ENCODE measurements at regions not wholly inside any gene's neighbourhood (a gene's known extent, or its start where the extent isn't known, plus 50 kb on each side); places are given as distances from the start of the nearest gene placed in this dataset.
"Not testable (repeated sequence)": the region's sequence is repeated elsewhere in the genome, so short reads cannot be mapped to it uniquely, and the experiment has no call there.

DNA sequence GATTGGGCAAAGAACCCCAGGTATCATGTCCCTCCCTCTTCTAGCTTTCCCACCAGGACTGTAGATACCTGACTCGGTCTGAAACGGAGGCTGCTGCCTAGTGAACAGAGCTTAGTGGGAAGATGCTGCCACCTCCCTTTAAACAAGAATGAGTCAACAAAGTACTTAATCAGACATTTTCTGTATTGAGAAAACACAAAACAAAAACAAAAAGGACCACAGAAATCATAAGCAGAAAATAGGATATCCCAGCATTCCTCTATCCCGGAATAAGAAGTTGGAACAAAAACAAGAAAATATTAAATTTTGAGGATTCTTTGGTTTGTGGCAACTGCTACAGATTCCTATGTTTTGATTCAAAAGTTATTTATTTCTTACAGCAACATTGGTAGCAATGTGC, 51.7 kb upstream of the COL8A1 start:
- DNase-seq (ENCODE audit: low read depth in 2 of 2) = no peak

DNA sequence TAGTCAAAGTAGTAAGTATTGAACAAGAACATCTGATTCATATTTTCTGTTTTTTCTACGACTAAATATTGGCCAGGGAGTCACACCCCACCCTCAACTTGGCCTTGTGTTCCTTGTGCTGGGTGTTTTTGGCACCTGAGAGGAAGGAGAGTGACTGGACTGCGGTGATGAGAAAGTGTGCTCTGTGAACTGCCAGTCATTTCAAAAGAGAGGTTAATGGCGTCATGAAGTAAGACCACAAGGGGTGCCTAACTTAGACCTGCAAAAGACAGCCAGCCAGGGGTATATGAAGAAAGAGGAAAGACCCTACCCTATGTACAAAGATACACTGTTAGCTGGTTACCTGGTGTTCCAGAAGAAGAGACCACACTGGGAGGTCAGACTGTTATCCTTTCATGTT, 58.4 kb upstream of the COL8A1 start:
- no peak for DNase-seq (ENCODE audit: low read depth in 2 of 2)

DNA sequence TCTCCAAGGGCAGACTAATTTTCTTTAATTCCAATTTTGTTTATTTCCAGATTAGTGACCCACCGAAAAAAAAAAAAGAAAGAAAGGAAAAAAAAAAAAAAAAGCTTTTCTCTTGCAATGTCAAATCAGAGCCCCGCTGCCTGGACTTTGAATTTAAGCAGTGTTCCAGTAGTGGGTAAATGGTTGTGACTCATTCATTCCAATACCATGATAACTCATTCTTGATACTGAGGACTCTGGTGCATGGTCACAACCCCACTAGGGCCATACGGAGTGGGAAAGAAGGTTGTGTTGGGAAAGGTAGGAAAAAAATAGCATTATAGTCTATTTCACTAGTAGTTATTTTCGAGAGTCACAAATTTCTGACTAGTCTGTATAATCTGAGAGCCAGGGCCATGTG, 59.1 kb upstream of the COL8A1 start:
- peak; percentile 48 to 52 for DNase-seq (ENCODE audit: low read depth in 2 of 2)

DNA sequence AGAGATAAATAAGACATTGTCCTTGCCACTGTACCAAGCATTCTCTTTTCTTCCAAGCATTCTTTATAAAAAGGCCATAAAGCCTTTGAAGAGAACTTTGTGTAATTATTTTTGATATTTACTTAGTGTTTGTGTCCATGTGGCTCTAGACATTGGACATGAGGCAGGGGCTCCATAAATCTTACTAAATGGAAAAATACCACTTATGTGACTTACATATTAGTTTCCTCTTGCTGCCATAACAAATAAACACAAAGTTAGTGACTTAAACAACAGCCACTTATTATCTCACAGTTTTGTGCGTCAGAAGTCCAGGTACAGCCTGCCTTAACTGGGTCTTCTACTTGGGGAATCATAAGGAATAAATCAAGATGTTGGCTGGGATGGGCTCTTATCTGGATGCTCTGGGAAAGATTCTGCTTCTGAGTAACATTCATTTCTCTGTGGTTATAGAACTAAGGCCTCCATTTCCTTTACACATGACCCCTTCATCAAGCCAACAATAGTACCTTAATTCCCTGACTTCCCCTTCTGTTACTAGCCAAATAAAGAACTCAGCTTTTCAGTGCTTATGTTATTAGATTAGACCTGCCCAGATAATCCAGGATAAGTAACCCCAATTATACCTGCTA, 59.9 kb upstream of the COL8A1 start:
- no peak for DNase-seq (ENCODE audit: low read depth in 2 of 2)

DNA sequence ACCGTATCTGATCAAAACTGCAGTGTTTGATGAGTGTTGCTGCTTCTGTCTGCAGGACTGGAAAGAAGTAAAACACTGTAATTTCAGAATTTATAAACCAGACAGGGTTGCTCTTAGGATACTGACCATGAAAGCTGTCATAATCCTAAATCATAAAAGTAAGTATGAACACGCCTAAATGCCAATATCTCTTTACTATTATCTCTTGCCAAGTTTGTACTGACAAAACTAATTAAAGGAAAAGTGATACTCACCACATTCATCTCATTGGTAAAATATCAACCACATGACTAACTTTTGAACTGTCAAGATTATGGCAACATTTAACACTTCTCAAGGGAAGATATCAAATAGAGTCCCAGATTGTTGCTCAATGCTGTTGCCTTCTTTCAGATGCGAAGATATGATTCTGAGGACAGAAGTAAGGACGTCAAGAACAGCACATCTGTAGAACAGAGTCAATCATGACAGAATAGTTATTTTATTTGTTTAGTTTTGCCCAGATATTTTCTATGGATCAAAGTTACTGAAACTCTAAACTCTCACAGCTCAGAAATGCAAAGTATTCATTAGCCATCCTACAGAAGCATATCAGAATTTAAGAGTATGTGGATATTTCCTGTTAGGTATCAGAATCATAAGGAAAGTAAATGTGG, 61.4 kb upstream of the COL8A1 start:
- peak in 1 of 2 experiments; percentile 34 for DNase-seq (ENCODE audit: low read depth in 2 of 2)

DNA sequence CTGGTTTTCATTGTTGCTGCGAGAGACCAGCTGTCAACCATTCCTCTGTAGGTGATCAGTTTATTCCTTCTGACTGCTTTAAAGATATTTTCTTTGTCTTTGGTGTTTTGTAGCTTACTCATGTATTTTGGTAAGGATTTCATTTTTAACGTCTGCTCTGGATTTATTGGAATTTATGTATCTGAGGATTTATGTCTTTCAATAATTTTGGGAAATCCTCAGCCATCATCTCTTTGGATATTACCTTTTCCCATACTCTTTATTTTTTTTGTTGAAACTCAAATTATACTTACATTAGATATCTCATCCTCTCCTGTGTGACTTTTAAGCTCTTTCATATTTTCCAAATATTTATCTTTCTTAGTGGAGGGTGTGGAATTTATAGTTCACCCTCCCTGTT, 62.7 kb upstream of the COL8A1 start:
- DNase-seq (ENCODE audit: low read depth in 2 of 2) = no peak

DNA sequence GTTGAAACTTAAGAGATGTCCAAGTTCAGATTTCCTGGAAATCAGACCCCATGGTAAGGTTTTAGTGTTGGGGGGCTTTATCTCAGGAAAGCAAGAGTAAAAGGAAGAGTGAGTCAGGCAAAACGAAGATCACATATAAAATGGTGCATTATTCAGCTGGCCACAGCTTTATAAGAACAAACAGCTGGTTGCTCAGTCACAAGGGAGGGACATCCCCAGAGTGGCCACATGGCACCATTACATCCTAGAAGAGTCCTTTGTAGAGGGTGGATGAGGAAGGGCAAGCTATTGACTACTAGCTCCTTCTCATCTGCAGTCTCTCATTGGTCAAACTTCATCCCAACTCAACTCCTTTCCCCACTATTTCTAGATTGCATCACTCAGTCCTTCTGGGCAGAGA, 68.3 kb upstream of the COL8A1 start:
- no peak for DNase-seq (ENCODE audit: low read depth in 2 of 2)

DNA sequence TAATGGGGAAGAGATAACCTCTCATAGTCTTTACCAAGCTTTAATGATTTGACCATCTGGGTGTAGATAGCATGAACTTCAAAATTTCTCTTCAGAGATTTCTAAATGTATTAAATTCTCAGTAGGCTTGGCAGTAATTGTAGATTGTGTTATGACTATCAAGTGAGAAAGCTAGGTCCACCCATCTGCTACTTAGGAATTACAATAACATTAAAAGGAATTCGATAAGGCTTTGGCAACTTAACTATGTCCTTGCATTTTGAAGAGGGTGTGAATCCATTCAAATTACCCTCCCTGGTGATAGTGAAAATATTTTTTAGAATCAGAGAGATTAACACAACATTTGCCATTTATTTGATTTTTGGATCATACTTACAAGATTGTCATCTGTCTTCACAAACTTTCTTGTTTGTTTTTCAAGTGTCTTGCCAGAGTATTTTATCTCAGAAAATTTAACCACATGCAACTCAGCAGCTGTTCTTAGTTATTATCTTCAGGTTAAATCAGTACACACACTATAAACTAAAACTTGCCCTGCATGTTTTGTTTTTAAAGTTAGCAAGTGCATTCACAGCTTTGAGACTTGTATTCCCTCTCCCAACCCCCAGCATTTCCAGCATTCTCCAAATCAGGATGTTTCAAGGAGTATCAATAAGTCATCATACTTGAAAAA, 69.6 kb upstream of the COL8A1 start:
- DNase-seq (ENCODE audit: low read depth in 2 of 2) = no peak

DNA sequence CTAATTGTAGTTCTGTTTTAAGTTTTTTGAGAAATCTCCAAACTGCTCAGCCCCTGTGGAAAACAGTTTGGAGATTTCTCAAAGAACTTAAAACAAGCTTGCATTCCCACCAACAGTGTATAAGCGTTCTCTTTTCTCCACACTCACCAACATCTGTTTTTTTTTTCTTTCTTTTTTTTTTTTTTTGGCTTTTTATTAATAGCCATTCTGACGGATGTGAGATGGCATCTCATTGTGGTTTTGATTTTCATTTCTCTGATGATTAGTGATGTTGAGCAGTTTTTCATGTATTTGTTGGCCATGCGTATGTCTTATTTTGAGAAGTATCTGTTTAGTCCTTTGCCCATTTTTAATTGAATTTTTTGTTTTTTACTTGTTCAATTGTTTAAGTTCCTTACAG, 73.1 kb upstream of the COL8A1 start:
- no peak for DNase-seq (ENCODE audit: low read depth in 2 of 2)

DNA sequence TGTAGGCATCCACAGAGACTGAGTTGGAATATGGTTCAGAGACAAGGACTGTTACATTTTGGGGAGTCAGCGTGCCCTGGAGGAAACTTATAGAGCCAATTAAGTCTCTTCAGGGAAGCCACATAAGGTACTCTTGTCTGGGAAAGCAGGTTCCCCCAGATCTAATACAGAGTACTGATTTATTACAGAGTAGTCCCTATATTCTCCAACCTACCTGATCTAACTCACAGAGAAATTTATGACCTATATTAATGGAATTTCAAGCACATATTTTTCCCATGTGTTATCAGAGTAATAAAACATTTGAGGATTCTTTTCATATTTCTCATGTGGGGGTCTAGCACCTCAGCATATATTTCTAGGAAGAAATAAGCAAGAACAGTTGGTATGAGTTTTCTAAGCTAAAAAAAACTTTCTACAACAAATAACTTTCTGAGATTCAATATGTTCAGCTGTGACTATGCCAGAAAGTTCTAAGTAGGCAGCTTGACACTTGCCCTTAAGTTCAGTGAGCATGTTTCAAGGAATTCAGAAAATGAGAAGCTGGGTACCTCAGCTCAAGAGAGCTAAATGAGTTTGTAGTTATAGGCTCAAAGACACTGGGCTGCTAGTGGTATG, 75.3 kb upstream of the COL8A1 start:
- peak; percentile 69 to 77 for DNase-seq (ENCODE audit: low read depth in 2 of 2)

DNA sequence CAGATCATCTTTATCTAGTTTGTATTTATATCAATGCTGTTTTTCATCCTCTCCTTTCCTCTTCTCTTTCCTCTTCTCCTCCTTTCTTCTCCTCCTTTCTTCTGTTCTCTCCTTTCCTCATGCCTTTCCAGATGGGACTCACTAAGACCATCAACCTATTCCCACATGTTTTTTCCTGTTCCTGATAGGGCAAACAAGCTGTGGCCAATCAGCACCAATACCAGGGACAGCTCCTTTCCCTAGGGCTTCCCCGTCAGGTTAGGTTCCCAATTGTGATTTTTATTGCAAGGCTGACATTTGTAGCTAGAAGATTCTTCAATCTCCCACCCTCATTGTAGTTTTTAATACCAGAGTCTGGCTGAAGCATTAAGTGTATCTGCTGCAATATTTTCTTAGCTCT, 76.3 kb upstream of the COL8A1 start:
- no peak for DNase-seq (ENCODE audit: low read depth in 2 of 2)

DNA sequence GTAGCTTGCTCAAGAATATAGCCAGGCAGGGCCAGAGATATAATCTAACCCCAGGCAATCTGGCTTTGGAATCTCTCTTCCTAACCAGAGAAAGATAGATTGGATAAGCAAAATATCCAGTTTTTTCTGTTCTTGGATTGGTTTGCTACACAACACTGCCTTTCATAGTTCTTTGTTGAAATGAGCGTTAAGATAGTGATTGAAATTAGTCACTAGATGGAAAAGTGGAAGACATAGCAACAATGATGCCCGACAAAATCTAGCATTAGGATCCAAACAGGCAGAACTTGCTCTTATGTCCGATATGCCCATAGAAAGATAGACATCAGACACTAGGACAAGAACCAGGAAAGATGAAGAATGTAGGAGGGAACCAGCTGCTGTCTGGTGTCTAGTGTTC, 77.3 kb upstream of the COL8A1 start:
- DNase-seq (ENCODE audit: low read depth in 2 of 2) = no peak

DNA sequence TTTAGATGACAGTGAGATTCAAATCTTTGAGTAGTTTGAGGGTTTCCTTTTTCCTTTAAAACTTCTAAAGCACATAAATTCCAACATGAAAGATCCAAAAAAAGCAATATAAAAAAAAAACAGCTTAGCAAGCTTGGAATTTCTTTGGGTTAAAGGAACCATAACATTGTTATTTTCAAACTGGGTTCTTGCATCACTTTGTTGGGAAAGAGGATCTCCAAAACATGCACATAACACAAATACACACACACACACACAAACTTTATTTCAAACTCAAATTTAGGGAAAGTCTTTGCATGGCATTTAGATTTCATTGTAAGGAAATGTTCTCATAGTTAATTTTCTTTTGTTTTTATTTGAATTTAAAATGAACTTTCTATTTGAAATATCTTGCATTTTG, 79.2 kb upstream of the COL8A1 start:
- DNase-seq (ENCODE audit: low read depth in 2 of 2) = no peak

DNA sequence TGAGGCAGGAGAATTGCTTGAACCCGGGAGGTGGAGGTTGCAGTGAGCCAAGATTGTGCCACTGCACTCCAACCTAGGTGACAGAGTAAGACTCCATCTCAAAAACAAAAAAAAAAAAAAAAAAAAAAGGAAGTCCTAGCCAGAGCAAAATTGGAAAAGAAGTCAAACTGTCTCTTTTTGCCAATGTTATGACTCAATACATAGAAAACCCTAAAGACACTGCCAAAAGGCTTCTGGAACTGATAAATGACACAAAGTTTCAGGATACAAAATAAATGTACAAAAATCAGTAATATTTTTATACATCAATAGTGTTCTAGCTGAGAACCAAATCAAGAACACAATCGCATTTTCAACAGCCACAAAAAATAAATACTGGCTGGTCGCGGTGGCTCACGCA, 82.5 kb upstream of the COL8A1 start:
- not testable (repeated sequence) for DNase-seq (ENCODE audit: low read depth in 2 of 2)

DNA sequence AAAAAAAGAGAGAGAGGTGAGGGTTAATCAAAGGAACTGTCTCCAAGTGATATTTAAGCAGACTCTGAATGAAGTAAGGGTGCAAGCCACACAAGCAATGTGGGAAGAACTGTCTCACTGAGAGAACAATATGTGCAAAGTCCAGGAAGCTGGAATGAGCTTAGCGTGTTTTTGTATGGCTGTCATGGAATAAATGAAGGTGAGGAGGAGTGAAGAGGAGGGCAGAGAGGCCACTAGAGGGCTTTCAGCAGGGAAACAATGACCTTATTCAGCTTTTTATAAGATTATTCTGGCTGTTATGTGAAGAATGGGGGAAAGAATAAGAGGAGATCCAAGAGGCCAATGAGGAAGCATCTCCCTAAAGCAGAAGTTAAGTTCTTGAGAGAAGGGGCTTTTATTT, 86.9 kb upstream of the COL8A1 start:
- DNase-seq (ENCODE audit: low read depth in 2 of 2) = no peak

DNA sequence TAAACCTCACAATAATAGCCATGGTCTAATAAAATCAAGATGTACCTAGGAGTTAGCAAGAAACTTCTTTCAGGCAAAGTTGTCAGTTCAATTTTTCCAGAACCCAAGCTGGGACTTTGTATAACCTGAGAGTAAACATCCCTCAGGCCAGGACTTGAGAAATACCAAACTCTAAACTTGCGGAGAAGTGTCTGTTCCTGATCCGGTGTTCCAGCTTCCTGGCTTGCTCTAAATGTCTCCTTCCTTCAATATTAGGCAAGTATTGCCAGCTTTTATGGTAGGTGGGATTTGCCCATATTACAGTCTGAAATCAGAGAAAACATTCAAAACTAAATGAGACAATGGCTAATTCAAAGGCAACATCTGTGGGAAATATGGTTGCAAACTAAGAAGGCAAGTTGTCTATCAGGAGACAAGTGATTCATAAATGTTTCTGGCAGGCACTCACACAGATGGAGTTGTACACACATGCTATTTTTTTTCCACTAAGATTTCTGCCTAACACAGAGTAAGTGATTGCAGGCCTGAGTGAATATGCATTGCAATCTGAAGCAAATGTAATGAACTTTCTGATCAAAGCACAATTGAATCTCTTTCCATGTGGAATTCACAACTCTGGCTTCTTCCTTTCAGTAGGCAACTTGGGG, 88.3 kb upstream of the COL8A1 start:
- DNase-seq (ENCODE audit: low read depth in 2 of 2) = peak; percentile 57 to 62

DNA sequence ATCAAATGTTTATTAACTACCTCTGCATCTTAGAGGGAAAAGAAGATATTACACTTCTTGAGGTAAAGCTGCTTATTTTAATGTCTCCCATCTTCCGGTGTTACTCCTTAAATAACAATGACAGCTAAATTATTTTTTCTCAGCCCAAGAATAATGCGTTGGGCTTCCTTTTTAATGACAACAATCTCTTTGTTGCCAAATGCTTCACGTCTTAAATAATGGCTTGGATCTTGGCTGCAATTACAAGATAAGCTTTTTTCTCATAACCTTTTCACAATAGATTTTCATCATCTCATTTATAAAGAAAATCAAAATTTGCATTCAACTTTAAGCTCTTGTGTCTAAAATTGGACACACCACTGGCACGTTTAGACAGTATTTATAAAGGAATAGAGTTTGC, 89.2 kb upstream of the COL8A1 start:
- DNase-seq (ENCODE audit: low read depth in 2 of 2) = no peak

DNA sequence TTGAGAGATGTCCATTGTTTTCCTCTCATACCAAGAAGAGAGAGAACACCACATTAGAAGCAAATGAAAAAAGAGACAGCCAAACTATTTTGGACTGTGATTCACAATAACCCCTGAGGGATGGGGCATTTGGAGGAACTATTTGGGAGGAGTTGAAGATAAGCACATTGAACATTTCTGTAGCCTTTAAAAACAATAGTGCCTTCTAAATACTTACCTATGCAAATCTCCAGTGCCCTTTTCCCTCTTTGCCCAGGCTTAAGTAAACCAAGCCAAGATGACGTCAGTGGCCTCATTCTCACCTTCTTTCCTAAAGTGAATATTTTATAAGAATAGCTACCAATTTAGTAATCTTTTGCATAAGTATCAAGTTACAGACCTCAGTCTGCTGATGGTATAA, 89.7 kb upstream of the COL8A1 start:
- no peak for DNase-seq (ENCODE audit: low read depth in 2 of 2)

DNA sequence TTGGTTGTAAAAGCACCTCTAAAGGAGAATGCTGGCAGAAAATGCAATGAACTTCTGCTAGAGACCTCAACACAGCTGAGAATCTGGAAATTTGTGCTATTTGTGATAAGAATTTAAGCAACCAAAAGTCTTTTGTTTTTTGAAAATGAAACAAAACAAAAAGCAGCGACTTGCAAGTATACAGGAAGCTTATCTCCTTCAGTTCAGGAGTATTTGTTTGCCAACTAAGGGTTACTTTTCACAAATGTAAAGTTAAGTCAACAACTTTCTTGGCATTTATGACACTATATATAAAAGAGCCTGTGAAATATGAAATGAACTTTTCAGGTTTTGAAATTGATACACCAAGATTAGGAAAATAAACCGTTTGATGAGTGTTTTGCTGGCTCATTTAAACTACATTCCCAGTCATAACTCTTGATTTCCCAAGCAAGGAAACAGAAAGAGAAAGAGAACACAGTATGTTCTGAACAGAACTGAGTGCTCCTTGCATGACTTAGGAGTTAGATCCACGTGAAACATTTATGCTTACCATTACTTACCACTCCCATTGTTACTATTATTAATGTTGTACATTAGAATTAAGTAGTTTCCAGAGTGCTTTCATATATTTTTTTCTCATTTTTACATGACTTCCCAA, 92.3 kb upstream of the COL8A1 start:
- no peak for DNase-seq (ENCODE audit: low read depth in 2 of 2)

DNA sequence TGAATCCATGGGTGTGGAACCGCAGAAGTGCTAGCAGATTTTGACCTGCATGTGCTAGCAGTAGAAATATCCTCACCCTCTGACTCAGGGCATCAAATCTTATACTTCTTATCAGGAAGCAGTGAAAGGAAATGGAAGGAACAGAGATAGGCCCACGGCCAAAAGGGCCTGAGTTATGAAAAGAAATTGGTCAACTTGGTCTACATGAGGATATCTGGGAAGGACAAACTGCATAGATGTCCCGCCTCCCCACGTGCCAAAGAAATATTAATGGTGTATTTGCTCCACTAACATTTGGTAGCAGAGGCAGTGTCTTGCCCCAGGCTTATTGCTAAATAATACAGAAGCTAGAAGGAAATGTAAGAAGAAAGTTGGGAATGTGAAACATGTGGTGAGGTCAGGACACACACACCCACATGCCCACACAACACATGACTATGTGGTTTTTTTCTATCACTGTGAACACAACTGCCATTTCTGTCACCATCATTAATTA, 93.6 kb upstream of the COL8A1 start:
- DNase-seq (ENCODE audit: low read depth in 2 of 2) = no peak

DNA sequence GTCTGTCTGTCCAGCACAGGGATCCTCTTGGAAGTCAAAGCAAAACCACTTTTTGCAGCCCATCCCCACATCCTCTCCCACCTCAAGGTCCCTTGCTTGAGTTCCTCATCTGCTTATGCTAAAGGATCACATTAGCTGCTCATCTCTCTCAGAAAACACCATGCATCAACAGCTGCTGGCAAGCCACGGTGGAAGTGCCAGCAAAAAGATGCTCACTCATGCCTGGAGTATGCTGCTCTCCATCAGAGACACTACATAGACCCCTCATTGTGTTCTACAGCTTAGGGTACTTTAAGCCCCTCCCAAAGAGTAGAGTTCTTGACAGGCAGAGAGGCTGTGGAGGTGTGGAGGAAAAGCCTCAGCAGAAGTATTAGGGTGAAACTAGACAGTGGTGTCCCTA, 94.6 kb upstream of the COL8A1 start:
- no peak for DNase-seq (ENCODE audit: low read depth in 2 of 2)

Data from fibroblast of skin of left quadriceps (primary cell).